ENCODE measurements at regions not wholly inside any gene's neighbourhood (a gene's known extent, or its start where the extent isn't known, plus 50 kb on each side); places are given as distances from the start of the nearest gene placed in this dataset.

- ChIA-PET CTCF (no interaction called here), POLR2A (interaction anchor here (0.5 kb wide), 1 partner anchor 343 kb away, joined by 3 read pairs; no protein-coding TSS in a partner anchor)
- no peak for TF ChIP-seq FOXA1 (IDR thresholded peaks at IDR 0.05)
- TF ChIP-seq CTBP1 (IDR thresholded peaks at IDR 0.05; ENCODE audit: borderline replicate concordance) = no peak
- no peak for TF ChIP-seq L3MBTL2 (conservative IDR thresholded peaks at IDR 0.05)
- no peak for TF ChIP-seq FOXM1 (IDR thresholded peaks at IDR 0.05; ENCODE audit: borderline replicate concordance)
- TF ChIP-seq LEF1 (IDR thresholded peaks at IDR 0.05; ENCODE audit: borderline replicate concordance) = no peak
- TF ChIP-seq BHLHE40 (IDR thresholded peaks at IDR 0.05; ENCODE audit: borderline replicate concordance) = no peak
- TF ChIP-seq NFRKB (IDR thresholded peaks at IDR 0.05) = no peak
- TF ChIP-seq SP1 (IDR thresholded peaks at IDR 0.05) = no peak
- no peak for TF ChIP-seq PKNOX1 (IDR thresholded peaks at IDR 0.05)
- no peak for TF ChIP-seq ZNF384 (IDR thresholded peaks at IDR 0.05)
- TF ChIP-seq FOXK2 (IDR thresholded peaks at IDR 0.05) = no peak
- TF ChIP-seq ARNT (IDR thresholded peaks at IDR 0.05) = no peak
- TF ChIP-seq ELF4 (IDR thresholded peaks at IDR 0.05) = no peak
- no peak for TF ChIP-seq TARDBP (IDR thresholded peaks at IDR 0.05)
- no peak for TF ChIP-seq SUZ12 (IDR thresholded peaks at IDR 0.05)
- no peak for TF ChIP-seq HDGF (IDR thresholded peaks at IDR 0.05; ENCODE audit: borderline replicate concordance)
- no peak for DNase-seq (ENCODE audit: extremely low spot score)
These were observed 1639.6 kb upstream of the PCDH10 start for GRCh38 chr4:131509521-131509920.

GRCh38 chr4:131526686-131527085 lies 1622.4 kb upstream of the PCDH10 start:
- ChIA-PET CTCF (no interaction called here), POLR2A (no interaction called here)
- no peak for TF ChIP-seq SP1 (IDR thresholded peaks at IDR 0.05)
- TF ChIP-seq ARNT (IDR thresholded peaks at IDR 0.05) = no peak
- TF ChIP-seq CTBP1 (IDR thresholded peaks at IDR 0.05; ENCODE audit: borderline replicate concordance) = no peak
- TF ChIP-seq ZNF384 (IDR thresholded peaks at IDR 0.05) = no peak
- TF ChIP-seq LEF1 (IDR thresholded peaks at IDR 0.05; ENCODE audit: borderline replicate concordance) = no peak
- TF ChIP-seq HDGF (IDR thresholded peaks at IDR 0.05; ENCODE audit: borderline replicate concordance) = no peak
- TF ChIP-seq L3MBTL2 (conservative IDR thresholded peaks at IDR 0.05) = no peak
- no peak for TF ChIP-seq FOXK2 (IDR thresholded peaks at IDR 0.05)
- no peak for TF ChIP-seq SUZ12 (IDR thresholded peaks at IDR 0.05)
- TF ChIP-seq FOXM1 (IDR thresholded peaks at IDR 0.05; ENCODE audit: borderline replicate concordance) = no peak
- no peak for TF ChIP-seq ELF4 (IDR thresholded peaks at IDR 0.05)
- no peak for DNase-seq (ENCODE audit: extremely low spot score)

GRCh38 chr4:131531087-131531486 lies 1618.0 kb upstream of the PCDH10 start:
- ChIA-PET POLR2A (no interaction called here), CTCF (no interaction called here)
- no peak for DNase-seq (ENCODE audit: extremely low spot score)
- TF ChIP-seq L3MBTL2 (conservative IDR thresholded peaks at IDR 0.05) = no peak
- TF ChIP-seq ZNF384 (IDR thresholded peaks at IDR 0.05) = no peak
- no peak for TF ChIP-seq CTBP1 (IDR thresholded peaks at IDR 0.05; ENCODE audit: borderline replicate concordance)
- TF ChIP-seq HDGF (IDR thresholded peaks at IDR 0.05; ENCODE audit: borderline replicate concordance) = no peak
- TF ChIP-seq BHLHE40 (IDR thresholded peaks at IDR 0.05; ENCODE audit: borderline replicate concordance) = no peak
- TF ChIP-seq SP1 (IDR thresholded peaks at IDR 0.05) = no peak
- no peak for TF ChIP-seq FOXA1 (IDR thresholded peaks at IDR 0.05)
- no peak for TF ChIP-seq NFRKB (IDR thresholded peaks at IDR 0.05)
- TF ChIP-seq SUZ12 (IDR thresholded peaks at IDR 0.05) = no peak
- no peak for TF ChIP-seq PKNOX1 (IDR thresholded peaks at IDR 0.05)
- no peak for TF ChIP-seq ARNT (IDR thresholded peaks at IDR 0.05)
- TF ChIP-seq FOXM1 (IDR thresholded peaks at IDR 0.05; ENCODE audit: borderline replicate concordance) = no peak
- TF ChIP-seq ELF4 (IDR thresholded peaks at IDR 0.05) = no peak
- no peak for TF ChIP-seq LEF1 (IDR thresholded peaks at IDR 0.05; ENCODE audit: borderline replicate concordance)
- no peak for TF ChIP-seq TARDBP (IDR thresholded peaks at IDR 0.05)
- no peak for TF ChIP-seq FOXK2 (IDR thresholded peaks at IDR 0.05)

GRCh38 chr4:131534944-131535645 lies 1614.0 kb upstream of the PCDH10 start:
- POLR2A ChIA-PET = no interaction called here
- no peak for TF ChIP-seq NFRKB (IDR thresholded peaks at IDR 0.05)
- TF ChIP-seq SUZ12 (IDR thresholded peaks at IDR 0.05) = no peak
- TF ChIP-seq FOXM1 (IDR thresholded peaks at IDR 0.05; ENCODE audit: borderline replicate concordance) = no peak
- no peak for TF ChIP-seq FOXK2 (IDR thresholded peaks at IDR 0.05)
- no peak for TF ChIP-seq CTBP1 (IDR thresholded peaks at IDR 0.05; ENCODE audit: borderline replicate concordance)
- no peak for TF ChIP-seq TARDBP (IDR thresholded peaks at IDR 0.05)
- TF ChIP-seq ARNT (IDR thresholded peaks at IDR 0.05) = no peak
- no peak for TF ChIP-seq SP1 (IDR thresholded peaks at IDR 0.05)
- TF ChIP-seq FOXA1 (IDR thresholded peaks at IDR 0.05) = no peak
- no peak for TF ChIP-seq BHLHE40 (IDR thresholded peaks at IDR 0.05; ENCODE audit: borderline replicate concordance)
- no peak for TF ChIP-seq L3MBTL2 (conservative IDR thresholded peaks at IDR 0.05)
- TF ChIP-seq HDGF (IDR thresholded peaks at IDR 0.05; ENCODE audit: borderline replicate concordance) = no peak
- no peak for TF ChIP-seq ZNF384 (IDR thresholded peaks at IDR 0.05)
- TF ChIP-seq ELF4 (IDR thresholded peaks at IDR 0.05) = no peak
- TF ChIP-seq LEF1 (IDR thresholded peaks at IDR 0.05; ENCODE audit: borderline replicate concordance) = no peak
- TF ChIP-seq PKNOX1 (IDR thresholded peaks at IDR 0.05) = no peak
- DNase-seq (ENCODE audit: extremely low spot score) = no peak
- CTCF ChIA-PET = no interaction called here

- no peak for TF ChIP-seq L3MBTL2 (conservative IDR thresholded peaks at IDR 0.05)
- no peak for TF ChIP-seq CTBP1 (IDR thresholded peaks at IDR 0.05; ENCODE audit: borderline replicate concordance)
- CTCF ChIA-PET = no interaction called here
- no peak for DNase-seq (ENCODE audit: extremely low spot score)
- POLR2A ChIA-PET = no interaction called here
These were observed 1608.8 kb upstream of the PCDH10 start for GRCh38 chr4:131540256-131540655.

- TF ChIP-seq FOXK2 (IDR thresholded peaks at IDR 0.05) (no peak), PKNOX1 (IDR thresholded peaks at IDR 0.05) (no peak), FOXM1 (IDR thresholded peaks at IDR 0.05; ENCODE audit: borderline replicate concordance) (no peak), TARDBP (IDR thresholded peaks at IDR 0.05) (no peak), FOXA1 (IDR thresholded peaks at IDR 0.05) (no peak), SUZ12 (IDR thresholded peaks at IDR 0.05) (no peak), NFRKB (IDR thresholded peaks at IDR 0.05) (no peak), ARNT (IDR thresholded peaks at IDR 0.05) (no peak), BHLHE40 (IDR thresholded peaks at IDR 0.05; ENCODE audit: borderline replicate concordance) (no peak), ZNF384 (IDR thresholded peaks at IDR 0.05) (no peak), SP1 (IDR thresholded peaks at IDR 0.05) (no peak), LEF1 (IDR thresholded peaks at IDR 0.05; ENCODE audit: borderline replicate concordance) (no peak), CTBP1 (IDR thresholded peaks at IDR 0.05; ENCODE audit: borderline replicate concordance) (no peak), L3MBTL2 (conservative IDR thresholded peaks at IDR 0.05) (no peak), ELF4 (IDR thresholded peaks at IDR 0.05) (no peak), HDGF (IDR thresholded peaks at IDR 0.05; ENCODE audit: borderline replicate concordance) (no peak)
- DNase-seq (ENCODE audit: extremely low spot score) = no peak
- ChIA-PET POLR2A (no interaction called here), CTCF (no interaction called here)
These were observed 1601.5 kb upstream of the PCDH10 start for GRCh38 chr4:131547506-131547981.

Data from HEK293T (cell line).